ENCODE measurements at regions not wholly inside any gene's neighbourhood (a gene's known extent, or its start where the extent isn't known, plus 50 kb on each side); places are given as distances from the start of the nearest gene placed in this dataset.
"Not testable (repeated sequence)": the region's sequence is repeated elsewhere in the genome, so short reads cannot be mapped to it uniquely, and the experiment has no call there.

GRCh38 chr7:113030489-113030888 is 56.1 kb downstream of the GPR85 start:
- Histone ChIP-seq H3K79me2 (no peaks in the 10 kb centered on the region), H3K36me3 (ENCODE audit: control insufficient read depth, insufficient read depth, low read length) (no peaks in the 10 kb centered on the region), H2AFZ (no peak overlapping the region), H3K4me1 (no peaks in the 10 kb centered on the region), H3K4me3 (ENCODE audit: low read depth, low read length) (no peak overlapping the region), H3K4me2 (ENCODE audit: low read length) (no peak overlapping the region), H3K27me3 (ENCODE audit: control insufficient read depth, insufficient read depth, low read length) (no peaks in the 10 kb centered on the region), H3K27ac (no peak overlapping the region), H3K9ac (no peak overlapping the region), H3K9me3 (ENCODE audit: control insufficient read depth, low read length) (no peaks in the 10 kb centered on the region)
- TF ChIP-seq CTCF (IDR thresholded peaks at IDR 0.05): no peak

GRCh38 chr7:113026941-113027340 is 59.7 kb downstream of the GPR85 start:
- Histone ChIP-seq H3K4me2 (ENCODE audit: low read length) (no peak overlapping the region), H3K9ac (no peak overlapping the region), H3K4me1 (no peaks in the 10 kb centered on the region), H3K27me3 (ENCODE audit: control insufficient read depth, insufficient read depth, low read length) (no peaks in the 10 kb centered on the region), H3K4me3 (ENCODE audit: low read depth, low read length) (no peak overlapping the region), H3K36me3 (ENCODE audit: control insufficient read depth, insufficient read depth, low read length) (no peaks in the 10 kb centered on the region), H2AFZ (no peak overlapping the region), H3K27ac (no peak overlapping the region), H3K79me2 (no peaks in the 10 kb centered on the region), H3K9me3 (ENCODE audit: control insufficient read depth, low read length) (no peaks in the 10 kb centered on the region)
- TF ChIP-seq CTCF (IDR thresholded peaks at IDR 0.05): no peak

GRCh38 chr7:113017144-113017857 is 69.3 kb downstream of the GPR85 start:
- H3K27ac ChIP-seq; H3K4me1 ChIP-seq; H2AFZ ChIP-seq; H3K9me3 ChIP-seq (ENCODE audit: control insufficient read depth, low read length); H3K4me2 ChIP-seq (ENCODE audit: low read length); H3K79me2 ChIP-seq; H3K36me3 ChIP-seq (ENCODE audit: control insufficient read depth, insufficient read depth, low read length); H3K27me3 ChIP-seq (ENCODE audit: control insufficient read depth, insufficient read depth, low read length); H3K4me3 ChIP-seq (ENCODE audit: low read depth, low read length); H3K9ac ChIP-seq: not testable (repeated sequence)

- H2AFZ ChIP-seq: no peak overlapping the region
- H3K4me3 ChIP-seq (ENCODE audit: low read depth, low read length): no peak overlapping the region
- TF ChIP-seq CTCF (IDR thresholded peaks at IDR 0.05): peak; percentile 59
- H3K4me1 ChIP-seq: no peaks in the 10 kb centered on the region
- H3K27ac ChIP-seq: no peak overlapping the region
- no peaks in the 10 kb centered on the region for H3K36me3 ChIP-seq (ENCODE audit: control insufficient read depth, insufficient read depth, low read length)
- H3K79me2 ChIP-seq: no peaks in the 10 kb centered on the region
- no peak overlapping the region for H3K4me2 ChIP-seq (ENCODE audit: low read length)
- no peaks in the 10 kb centered on the region for H3K9me3 ChIP-seq (ENCODE audit: control insufficient read depth, low read length)
- no peaks in the 10 kb centered on the region for H3K27me3 ChIP-seq (ENCODE audit: control insufficient read depth, insufficient read depth, low read length)
- no peak overlapping the region for H3K9ac ChIP-seq
Measured at GRCh38 chr7:113015034-113015645, 71.5 kb downstream of the GPR85 start.

- Histone ChIP-seq H3K27me3 (ENCODE audit: control insufficient read depth, insufficient read depth, low read length) (no peaks in the 10 kb centered on the region), H2AFZ (no peak overlapping the region), H3K4me3 (ENCODE audit: low read depth, low read length) (no peak overlapping the region), H3K9me3 (ENCODE audit: control insufficient read depth, low read length) (no peaks in the 10 kb centered on the region), H3K4me1 (no peaks in the 10 kb centered on the region), H3K4me2 (ENCODE audit: low read length) (no peak overlapping the region), H3K9ac (no peak overlapping the region), H3K27ac (no peak overlapping the region), H3K36me3 (ENCODE audit: control insufficient read depth, insufficient read depth, low read length) (no peaks in the 10 kb centered on the region), H3K79me2 (no peaks in the 10 kb centered on the region)
- no peak for TF ChIP-seq CTCF (IDR thresholded peaks at IDR 0.05)
Measured at GRCh38 chr7:113013761-113014449, 72.7 kb downstream of the GPR85 start.

- not testable (repeated sequence) for H3K36me3 ChIP-seq (ENCODE audit: control insufficient read depth, insufficient read depth, low read length); H2AFZ ChIP-seq; H3K4me1 ChIP-seq; H3K27ac ChIP-seq; H3K9me3 ChIP-seq (ENCODE audit: control insufficient read depth, low read length); H3K27me3 ChIP-seq (ENCODE audit: control insufficient read depth, insufficient read depth, low read length); H3K4me2 ChIP-seq (ENCODE audit: low read length); H3K4me3 ChIP-seq (ENCODE audit: low read depth, low read length); H3K9ac ChIP-seq; H3K79me2 ChIP-seq
Measured at GRCh38 chr7:113012862-113013261, 73.8 kb downstream of the GPR85 start.

Measured in parathyroid adenoma (tissue), 2 donors.